ENCODE measurements at regions not wholly inside any gene's neighbourhood (a gene's known extent, or its start where the extent isn't known, plus 50 kb on each side); places are given as distances from the start of the nearest gene placed in this dataset.

GRCh38 chr5:125950012-125950615 is 473.1 kb upstream of the GRAMD2B start:
- Histone ChIP-seq H3K27me3 (ENCODE audit: control insufficient read depth, insufficient read depth, low read length, poor library complexity, severe bottlenecking) (no peaks in the 10 kb centered on the region), H3K4me1 (ENCODE audit: control insufficient read depth, insufficient read depth, low read length) (no peaks in the 10 kb centered on the region), H3K4me3 (ENCODE audit: low read length) (no peak overlapping the region), H3K27ac (ENCODE audit: low read depth, low read length) (no peak overlapping the region), H3K9me3 (ENCODE audit: control insufficient read depth, low read length) (no peaks in the 10 kb centered on the region), H3K9ac (ENCODE audit: extremely low read depth, low read length, poor library complexity, severe bottlenecking) (no peak overlapping the region), H3K36me3 (ENCODE audit: control insufficient read depth, insufficient read depth, low read length) (no peaks in the 10 kb centered on the region)
- H3K9me3 Mint-ChIP-seq = no peaks in the 10 kb centered on the region
- H3K27ac Mint-ChIP-seq = no peak overlapping the region
- no peak overlapping the region for H3K4me3 Mint-ChIP-seq
- 80 to 91% methylated on average over 1 to 4 of the region's 5 CpGs for WGBS, 2 experiments (ENCODE audit: insufficient coverage in 1 of 2, insufficient read length in 1 of 2)
- H3K36me3 Mint-ChIP-seq (ENCODE audit: low read depth) = no peaks in the 10 kb centered on the region
- no peak for DNase-seq
- H3K27me3 Mint-ChIP-seq (ENCODE audit: insufficient read depth) = no peaks in the 10 kb centered on the region
- H3K4me1 Mint-ChIP-seq = no peaks in the 10 kb centered on the region
- no peak for TF ChIP-seq CTCF (conservative IDR thresholded peaks at IDR 0.05)

- H3K27ac ChIP-seq (ENCODE audit: low read depth, low read length) = no peak overlapping the region
- H3K27me3 Mint-ChIP-seq (ENCODE audit: insufficient read depth) = no peaks in the 10 kb centered on the region
- no peak for TF ChIP-seq CTCF (conservative IDR thresholded peaks at IDR 0.05)
- no peaks in the 10 kb centered on the region for H3K36me3 ChIP-seq (ENCODE audit: control insufficient read depth, insufficient read depth, low read length)
- H3K4me1 ChIP-seq (ENCODE audit: control insufficient read depth, insufficient read depth, low read length) = no peaks in the 10 kb centered on the region
- 98 to 100% methylated on average over 1 of the region's 1 CpG for WGBS, 2 experiments (ENCODE audit: insufficient coverage in 1 of 2, insufficient read length in 1 of 2)
- no peak overlapping the region for H3K27ac Mint-ChIP-seq
- H3K9me3 ChIP-seq (ENCODE audit: control insufficient read depth, low read length) = no peaks in the 10 kb centered on the region
- DNase-seq = no peak
- H3K4me3 ChIP-seq (ENCODE audit: low read length) = no peak overlapping the region
- H3K4me1 Mint-ChIP-seq = peaks cover 6% of the 10 kb centered on the region
- H3K9ac ChIP-seq (ENCODE audit: extremely low read depth, low read length, poor library complexity, severe bottlenecking) = no peak overlapping the region
- H3K27me3 ChIP-seq (ENCODE audit: control insufficient read depth, insufficient read depth, low read length, poor library complexity, severe bottlenecking) = no peaks in the 10 kb centered on the region
- H3K36me3 Mint-ChIP-seq (ENCODE audit: low read depth) = no peaks in the 10 kb centered on the region
- no peak overlapping the region for H3K4me3 Mint-ChIP-seq
- no peaks in the 10 kb centered on the region for H3K9me3 Mint-ChIP-seq
Measured at GRCh38 chr5:125961150-125961549, 462.1 kb upstream of the GRAMD2B start.

- Histone ChIP-seq H3K9me3 (ENCODE audit: control insufficient read depth, low read length) (no peaks in the 10 kb centered on the region), H3K27ac (ENCODE audit: low read depth, low read length) (no peak overlapping the region), H3K4me1 (ENCODE audit: control insufficient read depth, insufficient read depth, low read length) (no peaks in the 10 kb centered on the region), H3K36me3 (ENCODE audit: control insufficient read depth, insufficient read depth, low read length) (no peaks in the 10 kb centered on the region), H3K9ac (ENCODE audit: extremely low read depth, low read length, poor library complexity, severe bottlenecking) (no peak overlapping the region), H3K27me3 (ENCODE audit: control insufficient read depth, insufficient read depth, low read length, poor library complexity, severe bottlenecking) (no peaks in the 10 kb centered on the region), H3K4me3 (ENCODE audit: low read length) (no peak overlapping the region)
- no peak for TF ChIP-seq CTCF (conservative IDR thresholded peaks at IDR 0.05)
- Mint-ChIP-seq H3K36me3 (ENCODE audit: low read depth) (no peaks in the 10 kb centered on the region), H3K27me3 (ENCODE audit: insufficient read depth) (no peaks in the 10 kb centered on the region), H3K4me3 (no peak overlapping the region), H3K4me1 (peaks cover 13% of the 10 kb centered on the region), H3K9me3 (no peaks in the 10 kb centered on the region), H3K27ac (no peak overlapping the region)
- WGBS, 2 experiments (ENCODE audit: insufficient coverage in 1 of 2, insufficient read length in 1 of 2) = 95% methylated on average over 4 of the region's 4 CpGs; no CpG with 5 or more reads in 1 of the 2 experiments
- DNase-seq = no peak
Measured at GRCh38 chr5:125965577-125965976, 457.6 kb upstream of the GRAMD2B start.
